NCI-H345 treated with DMSO at 0.1 percent for 48 hours (cell line): ENCODE measurements at regions not wholly inside any gene's neighbourhood (a gene's known extent, or its start where the extent isn't known, plus 50 kb on each side); places are given as distances from the start of the nearest gene placed in this dataset.

Source experiments
- DNase-seq: peaks from one replicate; lab custom pipeline; 2025; ENCODE audit not compliant: unreplicated experiment; lab: John Stamatoyannopoulos, UW

DNA sequence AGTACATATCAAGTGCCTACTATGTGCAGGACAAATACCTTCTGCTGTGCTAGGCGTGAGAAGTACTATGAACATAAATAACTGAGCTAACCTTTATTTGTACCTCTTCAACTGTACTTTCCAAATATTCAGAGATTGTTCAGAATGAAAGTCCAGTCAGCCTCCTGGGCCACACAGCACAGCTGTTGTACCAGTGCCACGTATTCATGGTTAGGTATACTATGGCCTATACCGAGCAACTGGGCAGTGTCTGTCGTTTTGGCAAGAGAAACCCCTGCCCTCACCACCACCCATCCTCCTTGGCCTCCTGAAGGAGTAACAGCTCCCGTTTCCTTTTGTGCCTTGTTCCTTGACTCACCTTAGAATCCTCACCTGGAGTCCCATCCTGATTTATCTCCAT is 53.0 kb downstream of the RASSF10 start:
- no peak for DNase-seq

DNA sequence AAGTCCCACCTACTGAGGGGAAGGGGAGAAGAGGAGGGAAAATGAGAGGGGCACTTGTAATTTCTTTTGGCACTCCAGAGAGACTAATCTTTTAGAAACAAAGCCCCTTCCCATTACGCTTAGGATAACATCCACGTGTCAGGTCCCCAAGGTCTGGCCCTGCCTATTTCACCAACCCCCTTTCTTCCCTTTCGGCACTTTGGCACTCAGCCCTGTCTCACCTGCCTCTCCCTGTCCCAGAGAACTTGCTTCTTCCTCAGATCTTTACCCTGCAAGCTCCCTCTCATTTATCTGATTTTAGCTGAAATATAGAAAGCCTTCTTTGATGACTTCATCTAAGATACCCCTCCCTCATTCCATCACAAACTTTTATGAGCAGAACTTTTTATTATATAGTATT is 55.5 kb downstream of the RASSF10 start:
- no peak for DNase-seq

DNA sequence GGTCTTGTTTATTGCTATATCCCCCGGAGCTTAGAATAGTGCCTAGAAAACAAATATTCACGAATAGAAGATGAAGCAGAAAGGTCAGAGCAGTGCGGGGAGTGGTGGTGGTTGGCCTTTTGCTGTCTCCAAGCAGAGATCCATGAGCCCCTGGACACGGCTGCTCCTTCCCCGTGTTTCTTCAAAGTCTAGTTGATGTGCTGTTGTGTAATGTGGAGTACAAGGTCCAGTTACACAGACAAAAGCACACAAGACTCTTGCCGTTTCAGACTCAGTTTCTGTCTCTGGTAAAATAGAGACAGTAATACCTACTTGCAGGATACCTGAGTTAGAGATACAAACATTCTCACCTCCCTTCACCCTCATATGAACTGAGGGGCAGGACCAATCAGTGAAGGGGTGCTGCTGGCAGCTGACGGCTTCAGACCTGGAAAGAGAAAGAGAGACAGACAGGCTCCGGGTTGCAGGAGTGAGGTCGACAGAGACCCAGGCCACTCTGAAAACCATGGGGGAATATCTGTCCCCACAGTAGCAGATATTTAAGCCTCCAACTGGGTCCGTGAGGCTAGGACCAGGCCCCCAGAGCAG is 56.2 kb downstream of the RASSF10 start:
- no peak for DNase-seq

DNA sequence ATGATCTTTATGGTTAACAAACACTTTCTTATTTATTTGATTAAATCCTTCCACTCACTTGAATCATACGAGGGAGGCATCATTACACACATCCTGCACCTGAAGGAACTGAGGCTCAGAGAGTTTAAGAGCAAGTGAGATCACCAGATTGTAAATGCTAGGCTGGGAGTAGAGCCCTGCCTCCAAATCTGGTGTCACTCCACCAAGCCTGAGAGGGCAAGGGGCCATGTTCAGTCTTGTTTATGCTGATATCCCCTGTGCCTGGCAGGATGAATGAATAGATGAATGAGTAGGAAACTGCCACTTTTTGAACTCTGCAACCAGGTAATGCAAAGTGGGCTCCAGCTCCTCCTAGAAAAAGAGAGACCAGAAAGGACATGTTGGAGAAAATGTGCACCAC is 59.1 kb downstream of the RASSF10 start:
- no peak for DNase-seq

DNA sequence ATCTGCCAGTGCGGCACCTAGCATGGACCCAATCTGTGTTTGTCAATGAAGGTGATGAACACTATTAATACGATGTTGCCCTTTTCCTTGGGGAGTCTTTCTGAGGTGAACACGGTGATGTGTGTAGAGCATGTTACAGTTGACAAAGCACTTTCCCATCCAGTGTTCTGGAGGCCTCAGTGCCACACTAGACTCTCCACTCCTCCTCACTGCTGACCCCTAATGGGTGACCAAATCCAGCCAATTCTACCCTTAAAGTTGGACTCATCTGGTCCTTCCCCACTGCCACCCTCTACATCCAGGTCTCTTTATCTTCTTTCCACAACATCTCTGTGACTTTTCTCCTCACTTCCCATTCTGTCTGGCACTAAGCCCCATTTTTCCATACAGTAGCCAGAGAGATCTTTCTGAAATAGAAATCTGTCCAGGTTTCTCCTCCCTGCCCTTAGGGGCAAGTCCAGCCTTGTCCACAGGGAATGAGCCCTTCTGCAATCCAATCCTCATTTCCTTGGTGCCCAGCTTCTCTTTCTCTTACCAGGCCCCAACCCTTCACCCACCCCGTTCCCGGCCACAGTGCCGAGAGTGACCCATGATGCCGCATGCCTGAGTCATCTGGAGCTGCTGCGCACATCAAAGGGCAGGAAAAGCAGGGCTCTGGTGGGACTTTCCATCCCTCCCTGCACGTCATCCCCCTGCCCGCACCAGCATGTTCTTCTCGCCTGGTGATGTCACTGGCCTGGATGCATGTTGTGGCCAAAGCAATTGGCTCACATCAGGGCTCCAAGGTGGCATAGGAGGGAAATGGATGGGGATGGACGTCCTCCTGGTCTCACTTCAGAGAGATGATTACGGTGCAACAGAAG is 64.2 kb downstream of the RASSF10 start:
- no peak for DNase-seq

DNA sequence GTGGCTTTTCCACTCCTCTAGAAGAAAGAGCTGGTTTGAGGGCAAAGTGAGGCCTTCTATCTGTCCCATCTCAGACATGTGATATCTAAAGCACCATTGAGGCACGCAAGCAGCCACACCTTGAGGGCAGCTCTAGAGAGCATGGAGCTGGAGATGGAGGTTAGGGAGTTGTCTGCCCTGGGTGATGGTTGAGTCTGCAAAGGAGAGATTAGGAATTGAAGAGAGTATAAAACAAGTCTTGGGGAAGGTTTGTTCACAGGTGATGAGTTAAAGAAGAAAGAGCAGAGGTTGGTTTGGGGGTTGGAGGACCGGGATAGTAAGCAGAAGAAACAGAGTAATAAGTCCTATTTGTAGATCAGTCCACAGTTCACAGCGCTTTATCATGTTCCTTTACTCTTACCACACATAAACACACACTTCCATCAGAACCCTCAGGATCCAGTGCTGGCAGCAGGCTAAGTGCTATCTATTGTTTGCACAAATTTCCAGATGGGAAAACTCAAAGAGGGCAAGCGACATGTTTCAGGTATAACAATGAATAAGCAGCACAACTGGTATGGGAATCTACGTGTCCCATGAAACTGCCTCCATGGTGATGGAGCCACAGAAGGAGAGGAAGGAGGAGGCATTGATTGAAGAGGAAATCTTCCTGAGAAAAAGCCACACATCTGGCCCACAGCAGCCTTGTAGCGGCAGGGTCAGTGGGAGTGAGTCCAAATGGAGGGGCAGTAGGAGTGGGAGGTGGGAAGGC is 65.8 kb downstream of the RASSF10 start:
- no peak for DNase-seq

DNA sequence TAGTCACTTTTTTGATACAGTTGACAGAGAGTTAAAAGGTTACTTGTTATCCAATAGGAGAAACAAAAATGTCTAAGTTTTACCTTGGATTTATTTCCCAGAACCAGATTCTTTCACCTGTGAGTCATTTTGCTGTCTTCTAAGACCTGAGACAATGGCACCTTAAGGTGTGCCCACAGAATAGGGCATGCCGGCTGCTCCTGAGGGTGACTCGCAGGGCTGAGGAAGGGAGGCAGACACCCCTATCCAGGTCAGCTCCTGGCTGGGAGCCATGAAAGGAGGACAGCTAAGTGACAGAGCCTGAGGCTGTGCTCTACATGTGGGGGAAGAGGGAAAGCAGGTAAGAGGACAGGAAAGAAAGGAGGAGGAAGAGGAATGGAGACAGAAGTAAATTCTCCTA is 67.8 kb downstream of the RASSF10 start:
- no peak for DNase-seq

DNA sequence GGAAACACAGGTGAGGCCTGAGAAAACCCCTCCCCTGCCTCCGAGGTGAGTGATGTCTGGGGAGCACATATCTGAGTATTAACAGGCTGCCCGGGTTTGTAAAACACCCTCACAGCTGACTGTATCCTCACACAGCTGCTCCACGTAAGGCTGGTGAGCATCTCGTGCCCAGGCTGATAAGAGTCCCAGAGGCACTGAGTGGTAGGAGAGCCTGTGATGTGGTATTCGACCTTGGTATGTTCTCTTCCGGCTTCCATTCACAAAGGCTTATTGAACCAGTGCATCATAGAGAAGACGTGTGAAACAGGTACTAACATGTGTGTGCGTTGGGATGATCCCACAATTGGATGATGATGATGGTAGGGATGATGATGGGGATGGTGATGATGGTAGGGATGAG is 71.7 kb downstream of the RASSF10 start:
- no peak for DNase-seq

DNA sequence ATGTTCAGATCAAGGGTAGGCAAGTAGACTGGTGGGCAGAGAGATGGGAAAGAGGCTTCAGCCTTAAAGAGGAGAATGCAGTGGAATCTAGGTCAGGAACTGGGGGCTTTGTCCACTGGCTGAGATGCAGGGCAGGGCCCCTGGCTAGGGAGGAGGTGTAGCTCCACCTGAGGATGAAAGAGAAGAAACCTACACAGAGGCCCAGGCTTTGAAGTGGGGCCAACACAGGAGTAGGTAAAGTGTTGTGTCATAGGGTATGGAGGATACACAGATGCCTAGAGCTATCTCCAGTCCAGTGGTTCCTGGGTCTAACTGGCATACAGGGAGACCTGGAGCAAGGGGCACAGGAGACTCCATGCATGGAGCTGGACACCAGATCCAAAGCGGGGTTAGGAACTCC is 73.5 kb downstream of the RASSF10 start:
- DNase-seq = no peak

DNA sequence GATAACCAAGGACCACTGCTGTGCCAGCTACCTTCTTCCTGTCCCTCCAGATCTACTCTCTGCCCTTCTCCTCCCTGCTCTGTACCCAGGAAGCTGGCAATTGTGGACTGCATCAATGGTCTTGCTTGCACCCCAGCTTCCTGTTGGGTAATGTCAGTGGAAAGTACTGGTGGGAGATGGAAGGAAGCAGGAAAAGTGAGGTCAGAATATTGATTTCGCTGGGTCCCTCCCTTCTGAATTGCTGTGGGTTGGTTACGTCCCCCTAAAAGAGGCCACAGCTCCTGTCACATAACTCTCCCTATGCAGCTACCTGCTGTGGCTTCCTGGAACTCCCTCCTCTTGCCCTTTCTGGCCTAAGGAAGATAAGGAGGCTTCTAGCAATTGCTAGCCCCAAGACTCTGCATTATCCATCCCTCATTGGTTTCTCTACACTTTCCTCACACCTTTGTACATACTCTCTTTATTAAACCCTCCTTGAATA is 81.2 kb downstream of the RASSF10 start:
- no peak for DNase-seq

DNA sequence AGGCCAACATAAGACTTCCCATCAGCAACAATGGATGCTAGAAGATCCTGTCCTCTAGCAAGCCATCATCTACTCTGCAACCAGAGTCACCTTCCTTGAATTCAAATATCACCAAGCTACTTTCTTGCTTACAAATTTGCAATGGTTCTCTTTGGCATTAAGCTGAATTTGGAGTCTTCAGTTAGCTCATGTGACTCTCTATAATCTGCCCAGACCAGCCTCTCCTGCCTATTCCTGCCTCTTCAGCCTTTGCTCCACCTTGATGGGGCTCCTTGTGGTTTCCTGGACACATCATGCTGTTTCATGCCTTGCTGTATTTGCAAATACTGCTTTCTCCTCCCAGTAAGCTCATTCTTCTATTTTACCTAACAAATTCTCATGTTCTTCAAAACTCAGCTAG is 82.3 kb downstream of the RASSF10 start:
- DNase-seq = no peak

DNA sequence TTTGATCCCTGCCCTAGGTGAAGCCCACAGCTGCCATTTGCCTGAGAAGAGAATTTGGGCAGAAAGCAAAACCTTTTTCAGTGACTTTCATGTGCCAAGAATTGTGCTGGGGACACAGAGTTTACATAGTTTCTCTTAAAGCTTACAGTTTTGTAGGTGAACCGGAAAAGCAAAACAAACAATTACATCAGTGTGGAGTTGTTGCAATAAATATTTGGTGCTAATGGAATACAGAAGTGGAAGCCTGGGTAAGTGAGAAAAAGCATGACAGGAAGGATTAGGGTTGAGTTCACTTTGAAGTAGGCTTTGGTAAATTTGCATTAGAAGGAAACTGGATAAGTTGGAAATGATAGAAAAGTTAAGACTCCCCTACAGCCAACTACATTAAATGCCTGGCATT is 82.7 kb downstream of the RASSF10 start:
- DNase-seq = no peak

DNA sequence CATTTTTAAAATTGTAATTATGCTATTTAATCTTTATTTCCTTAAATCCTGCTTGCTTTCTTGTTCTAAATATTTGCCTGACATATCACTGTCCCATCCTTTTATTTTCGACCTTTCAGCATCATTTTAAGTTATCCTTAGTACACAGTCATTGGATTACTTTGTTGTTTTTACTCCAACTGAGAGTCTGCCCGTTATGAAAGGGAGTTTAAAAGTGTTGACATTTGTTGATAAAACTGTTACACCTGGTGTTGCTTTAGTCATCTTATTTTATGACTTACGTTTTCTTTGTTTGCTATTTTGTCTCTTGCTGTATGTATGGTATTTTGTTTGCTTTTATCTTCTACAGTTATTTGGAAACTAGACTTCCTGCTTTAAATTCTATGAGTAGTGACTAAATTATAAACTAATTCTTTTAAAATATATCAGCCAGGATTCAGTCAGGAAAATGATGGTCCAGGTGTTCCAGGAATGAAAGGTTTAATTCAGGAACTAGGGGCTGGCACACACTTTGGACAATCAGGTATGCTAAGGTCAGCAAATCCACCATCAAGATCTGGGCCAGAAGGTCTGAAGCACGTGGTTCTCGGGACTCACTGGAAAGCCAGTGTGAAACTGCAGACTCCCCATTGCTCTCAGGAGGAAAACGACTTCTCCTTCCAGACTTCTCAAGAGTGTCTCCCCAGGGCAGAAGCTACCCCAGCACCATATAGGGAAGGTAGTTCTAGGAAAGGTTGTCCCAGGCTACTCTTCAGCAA is 86.0 kb downstream of the RASSF10 start:
- no peak for DNase-seq

DNA sequence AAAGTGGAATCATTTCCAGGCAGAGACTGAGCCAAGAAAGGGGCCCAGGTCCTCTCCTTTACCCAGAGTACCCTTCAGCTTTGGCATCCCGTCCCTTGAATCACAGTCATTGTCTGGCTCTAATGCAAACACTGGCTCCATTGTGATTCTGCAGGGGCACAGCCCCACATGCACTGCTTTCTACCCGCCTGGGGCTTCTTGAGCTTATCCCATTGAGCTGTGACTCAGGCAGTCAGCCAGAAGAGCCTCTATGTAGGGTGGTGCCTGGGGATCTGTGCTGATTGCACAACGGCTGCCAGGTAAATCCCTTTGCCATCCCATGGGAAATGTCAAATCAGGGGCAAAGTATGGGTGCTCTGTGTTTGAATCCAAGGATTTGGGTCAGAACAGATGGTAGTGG is 88.9 kb downstream of the RASSF10 start:
- peak; percentile 97 for DNase-seq

DNA sequence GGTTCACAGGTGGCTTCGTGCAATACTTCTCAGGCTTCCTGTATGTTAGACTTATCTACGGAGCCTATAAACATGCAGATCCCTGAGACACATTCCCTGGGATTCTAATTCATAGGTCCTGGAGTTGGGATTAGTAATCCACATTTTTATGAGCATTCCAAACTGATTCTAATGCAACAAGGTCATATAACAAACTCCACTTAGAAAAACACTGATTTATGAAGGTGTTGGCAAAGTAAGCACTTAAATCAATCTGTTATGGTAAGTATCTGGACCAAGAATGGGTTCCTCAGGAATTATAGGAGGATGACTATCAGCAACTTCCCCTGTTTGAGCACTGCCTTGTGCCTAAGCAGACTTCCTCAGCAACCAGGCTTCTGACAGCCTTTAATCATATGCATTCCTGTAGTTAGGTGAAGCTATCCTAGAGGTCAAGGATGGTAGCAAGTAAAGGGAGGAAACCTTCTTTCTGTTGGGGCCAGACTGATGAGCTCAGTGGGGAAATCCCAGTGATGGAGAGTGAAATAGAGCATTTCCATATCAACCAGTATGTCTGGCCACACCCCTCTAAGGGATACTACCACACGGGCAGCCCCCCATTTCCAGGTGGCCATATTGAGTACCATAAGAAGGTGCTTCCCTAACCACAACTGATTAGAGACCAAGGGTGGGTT is 89.6 kb downstream of the RASSF10 start:
- DNase-seq = no peak

DNA sequence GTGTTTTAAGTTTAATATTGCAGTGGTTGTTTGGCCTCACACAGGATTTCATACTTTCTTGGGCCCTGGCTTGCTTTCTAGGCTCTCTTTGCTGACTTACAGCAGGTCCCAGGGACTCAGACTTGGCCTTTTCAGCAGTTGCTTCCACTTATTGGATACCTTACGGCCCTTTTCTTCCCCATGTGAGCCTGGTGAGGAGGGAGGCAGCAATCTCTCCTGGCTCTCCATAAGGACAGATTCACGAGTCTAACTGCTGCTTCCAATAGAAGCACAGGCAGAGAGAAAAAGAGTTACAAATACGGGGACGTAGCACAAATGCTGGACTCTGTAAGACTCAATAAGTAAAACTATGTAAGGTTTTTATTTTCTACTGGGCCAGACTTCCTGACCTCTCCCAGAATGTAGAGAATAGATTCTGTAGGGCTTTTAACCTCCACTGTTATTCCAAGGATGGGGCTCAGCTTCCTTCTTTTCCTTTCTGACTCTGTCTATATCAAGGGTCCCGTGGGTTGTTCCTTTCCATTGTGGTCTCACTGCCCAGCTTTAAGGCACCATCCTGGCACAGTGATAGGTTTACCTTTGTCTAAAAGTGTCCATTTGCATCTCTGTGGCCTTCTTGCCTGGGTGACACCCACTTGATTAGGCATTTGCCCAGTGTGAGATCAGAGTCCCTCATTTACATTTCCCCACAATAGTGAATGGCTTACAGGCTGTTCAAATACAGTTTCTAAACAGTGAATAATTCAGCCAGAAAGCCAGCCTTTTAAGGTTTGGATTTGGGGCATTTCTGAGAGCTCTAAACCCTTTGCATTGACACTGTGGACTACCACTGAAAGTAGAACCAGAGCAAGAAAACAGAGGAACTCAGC is 92.8 kb downstream of the RASSF10 start:
- no peak for DNase-seq

DNA sequence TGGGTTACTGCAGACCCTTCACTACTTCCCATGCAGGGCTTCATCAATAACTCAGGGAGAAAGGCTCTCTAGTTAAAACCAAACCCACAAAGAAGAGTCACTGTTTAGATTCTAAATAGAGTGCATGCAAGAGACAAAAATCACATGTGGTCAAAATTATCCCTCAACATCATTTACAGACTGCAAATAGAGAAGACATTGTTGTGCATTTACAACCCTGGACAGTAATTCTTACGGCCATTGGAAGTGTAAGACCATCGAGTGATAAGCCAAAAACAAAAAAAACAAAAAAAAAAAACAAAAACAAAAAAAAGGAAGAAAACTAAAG is 93.4 kb downstream of the RASSF10 start:
- DNase-seq = no peak

DNA sequence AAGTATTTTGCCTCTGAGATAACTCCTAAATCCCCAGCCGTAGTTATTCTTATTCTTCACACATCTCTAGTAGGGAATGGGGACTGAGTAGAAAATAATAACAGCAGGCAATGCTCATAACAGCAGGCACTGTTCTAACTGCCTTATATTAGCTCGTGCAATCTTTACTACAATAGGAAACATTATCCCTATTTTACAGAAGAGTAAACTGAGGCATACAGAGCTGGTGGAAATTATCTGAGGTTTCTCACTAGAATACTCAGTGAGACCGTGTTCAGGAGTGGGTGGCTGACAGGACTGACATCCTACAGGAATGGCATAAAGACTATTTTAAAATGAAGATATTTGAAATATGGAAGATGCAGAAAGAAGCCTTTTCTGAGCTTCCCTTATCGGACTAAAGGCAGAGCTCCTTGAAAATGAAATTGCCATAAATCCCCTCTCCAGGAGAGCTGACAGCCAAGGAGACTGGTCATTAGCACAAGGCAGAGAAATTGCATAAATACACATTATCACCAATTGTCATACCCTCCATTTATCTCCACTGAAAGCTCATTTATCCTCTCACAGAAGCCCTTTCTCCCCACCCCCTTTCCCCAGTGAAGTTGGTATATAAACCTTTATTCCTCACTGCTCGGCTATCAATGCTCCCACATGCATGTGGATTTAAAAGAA is 93.9 kb downstream of the RASSF10 start:
- no peak for DNase-seq

DNA sequence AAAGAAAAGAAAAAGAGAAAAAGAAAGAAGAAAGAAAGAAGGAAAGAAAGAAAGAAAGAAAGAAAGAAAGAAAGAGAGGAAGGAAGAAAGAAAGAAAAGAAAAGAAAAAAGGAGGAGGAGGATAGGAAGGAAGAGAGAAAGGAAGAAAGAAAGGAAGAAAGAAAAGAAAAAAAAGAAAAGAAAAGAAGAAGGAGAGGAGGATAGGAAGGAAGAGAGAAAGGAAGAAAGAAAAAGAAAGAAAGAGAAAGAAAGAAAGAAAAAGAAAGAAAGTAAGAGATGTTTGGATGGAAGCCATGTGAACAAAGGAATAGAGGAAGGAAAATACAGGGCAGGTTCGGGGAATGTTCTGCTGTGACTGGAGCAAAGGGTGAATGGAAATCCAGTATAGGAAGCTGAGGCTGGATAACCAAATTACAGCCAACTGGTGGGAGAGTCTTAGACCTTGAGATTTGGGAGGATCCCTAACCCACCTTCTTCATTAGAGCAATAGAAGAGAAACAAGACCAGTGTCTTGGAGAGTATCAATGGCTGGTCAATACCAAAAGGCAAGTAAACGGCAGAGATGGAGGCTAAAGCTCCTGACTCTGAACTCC is 94.9 kb downstream of the RASSF10 start:
- no peak for DNase-seq
